Right atrium auricular region (tissue), 2 donors: ENCODE measurements at regions not wholly inside any gene's neighbourhood (a gene's known extent, or its start where the extent isn't known, plus 50 kb on each side); places are given as distances from the start of the nearest gene placed in this dataset.

ENCODE experiments used
- DNase-seq: peaks from one replicate; pipeline ENCODE4 v3.0.0-alpha.2; 2019; ENCODE audit warnings: low spot score
- H3K27ac ChIP-seq, 2 donors: fragments of 200-600 bp; sonication (generic); 1 replicate in 1 of 2; 2 replicates in 1 of 2; pipeline ENCODE4 v1.5.1; 2016 to 2019
- H3K27me3 ChIP-seq, 2 donors: fragments of 200-600 bp; sonication (generic); one replicate each; pipeline versions ENCODE4 v1.5.1 to v1.6.0; 2017 to 2019
- H3K36me3 ChIP-seq: fragments of 200-600 bp; sonication (generic); one replicate; pipeline ENCODE4 v1.5.1; 2016
- H3K4me1 ChIP-seq, 2 donors: fragments of 200-600 bp; sonication (generic); one replicate each; pipeline versions ENCODE4 v1.5.1 to v1.6.0; 2017 to 2019
- H3K4me3 ChIP-seq, 2 donors: fragments of 200-600 bp; sonication (generic); 1 replicate in 1 of 2; 2 replicates in 1 of 2; pipeline ENCODE4 v1.5.1; 2017 to 2019; ENCODE audit warnings: mild to moderate bottlenecking in 1 of 2, moderate library complexity in 1 of 2
- H3K9me3 ChIP-seq, 2 donors: fragments of 200-600 bp; sonication (generic); one replicate each; pipeline ENCODE4 v1.5.1; 2019
- TF ChIP-seq, protein P1 (sequence below), 2 donors: fragments of 200-600 bp; sonication (generic); IDR thresholded peaks; one replicate each; pipeline ENCODE4 v1.5.1; 2019; ENCODE audit warnings: antibody characterized with exemption in 2 of 2

DNA sequence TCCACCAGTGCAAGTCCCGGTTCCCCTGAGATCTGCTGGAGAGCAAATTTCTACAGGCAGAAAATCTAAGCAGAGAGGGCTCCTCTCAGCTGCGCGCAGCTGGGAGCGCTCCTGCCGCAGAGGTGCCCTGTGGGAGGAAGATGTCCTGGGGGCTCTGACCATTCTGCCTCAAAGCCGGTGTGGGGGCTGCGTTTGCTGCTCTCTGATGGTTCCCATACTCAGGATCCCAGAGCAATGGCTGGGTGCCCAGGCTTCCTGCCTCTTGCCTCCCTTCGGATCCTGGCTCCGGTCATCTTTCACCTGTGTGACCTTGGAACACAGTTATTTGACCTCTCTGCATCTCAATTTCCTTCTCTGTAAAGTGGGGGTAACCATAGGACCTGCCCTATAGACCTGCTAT, 434.2 kb downstream of the ZNF521 start:
- H3K4me3 ChIP-seq = no peak overlapping the region
- TF ChIP-seq, protein P1, sequence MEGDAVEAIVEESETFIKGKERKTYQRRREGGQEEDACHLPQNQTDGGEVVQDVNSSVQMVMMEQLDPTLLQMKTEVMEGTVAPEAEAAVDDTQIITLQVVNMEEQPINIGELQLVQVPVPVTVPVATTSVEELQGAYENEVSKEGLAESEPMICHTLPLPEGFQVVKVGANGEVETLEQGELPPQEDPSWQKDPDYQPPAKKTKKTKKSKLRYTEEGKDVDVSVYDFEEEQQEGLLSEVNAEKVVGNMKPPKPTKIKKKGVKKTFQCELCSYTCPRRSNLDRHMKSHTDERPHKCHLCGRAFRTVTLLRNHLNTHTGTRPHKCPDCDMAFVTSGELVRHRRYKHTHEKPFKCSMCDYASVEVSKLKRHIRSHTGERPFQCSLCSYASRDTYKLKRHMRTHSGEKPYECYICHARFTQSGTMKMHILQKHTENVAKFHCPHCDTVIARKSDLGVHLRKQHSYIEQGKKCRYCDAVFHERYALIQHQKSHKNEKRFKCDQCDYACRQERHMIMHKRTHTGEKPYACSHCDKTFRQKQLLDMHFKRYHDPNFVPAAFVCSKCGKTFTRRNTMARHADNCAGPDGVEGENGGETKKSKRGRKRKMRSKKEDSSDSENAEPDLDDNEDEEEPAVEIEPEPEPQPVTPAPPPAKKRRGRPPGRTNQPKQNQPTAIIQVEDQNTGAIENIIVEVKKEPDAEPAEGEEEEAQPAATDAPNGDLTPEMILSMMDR (IDR thresholded peaks at IDR 0.05) = no peak
- H3K9me3 ChIP-seq = no peaks in the 10 kb centered on the region
- peaks cover 0 to 17% of the 10 kb centered on the region in 2 donors for H3K4me1 ChIP-seq
- no peak for DNase-seq
- no peaks in the 10 kb centered on the region for H3K27me3 ChIP-seq
- no peaks in the 10 kb centered on the region for H3K36me3 ChIP-seq
- H3K27ac ChIP-seq = no peak overlapping the region

- H3K27me3 ChIP-seq = no peaks in the 10 kb centered on the region
- DNase-seq = no peak
- H3K4me1 ChIP-seq = peaks cover 0 to 17% of the 10 kb centered on the region in 2 donors
- TF ChIP-seq, protein P1 (IDR thresholded peaks at IDR 0.05) = no peak
- no peak overlapping the region for H3K4me3 ChIP-seq
- H3K27ac ChIP-seq = no peak overlapping the region
- no peaks in the 10 kb centered on the region for H3K36me3 ChIP-seq
- no peaks in the 10 kb centered on the region for H3K9me3 ChIP-seq
Observed at GRCh38 chr18:24918257-24918656, 433.7 kb downstream of the ZNF521 start.

DNA sequence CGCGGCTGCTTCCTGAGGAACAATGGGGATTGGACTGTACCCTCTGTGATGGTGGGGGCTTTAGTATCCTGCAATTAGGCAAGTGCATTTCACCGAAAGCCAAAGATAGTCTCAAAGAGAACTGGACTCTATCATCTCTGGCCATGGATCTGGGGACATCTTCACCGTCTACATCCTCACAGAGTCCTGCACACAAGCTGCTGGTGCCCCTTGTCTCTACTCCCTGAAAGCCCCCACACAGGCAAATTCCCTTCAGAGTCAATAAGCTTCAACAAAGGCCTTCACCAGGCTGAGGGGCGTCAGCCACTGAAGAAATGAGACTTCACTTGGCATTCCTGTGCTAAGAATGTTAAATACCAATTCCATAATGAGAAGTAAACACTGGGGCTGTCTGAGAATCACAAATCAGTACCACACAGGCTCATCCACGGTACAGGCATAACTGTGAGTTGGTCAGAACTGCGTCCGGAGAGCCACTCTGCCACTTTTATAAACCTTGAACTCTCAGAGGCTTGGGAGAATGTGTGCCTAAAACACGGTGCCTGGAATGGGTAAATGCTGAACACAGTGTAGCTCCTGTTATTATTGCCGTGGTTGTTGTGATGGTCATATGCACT, 432.7 kb downstream of the ZNF521 start:
- DNase-seq = no peak
- Histone ChIP-seq H3K4me3 (no peak overlapping the region), H3K27me3 (no peaks in the 10 kb centered on the region), H3K9me3 (no peaks in the 10 kb centered on the region), H3K36me3 (no peaks in the 10 kb centered on the region), H3K27ac (no peak overlapping the region), H3K4me1 (peaks cover 0 to 9% of the 10 kb centered on the region in 2 donors)
- TF ChIP-seq, protein P1 (IDR thresholded peaks at IDR 0.05) = no peak

DNA sequence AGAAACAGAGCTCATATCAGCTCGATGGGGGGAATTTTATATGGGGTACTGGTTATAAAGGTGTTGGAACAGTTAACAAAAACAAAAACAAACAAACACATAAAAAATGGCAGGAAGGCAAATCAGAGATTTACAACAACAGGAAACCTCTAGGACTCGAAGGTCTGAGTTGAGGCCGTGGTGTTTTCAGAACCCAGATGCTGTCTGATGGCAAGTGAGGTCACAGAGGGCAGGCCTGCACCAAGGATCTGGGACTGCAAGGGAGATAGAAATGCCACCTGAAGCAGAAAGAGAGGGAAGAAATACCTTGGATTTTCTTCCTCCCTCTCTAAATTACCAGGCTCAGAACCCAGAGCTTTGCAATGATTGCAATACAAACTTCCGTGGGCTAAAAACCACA, 429.5 kb downstream of the ZNF521 start:
- no peak overlapping the region for H3K27ac ChIP-seq
- TF ChIP-seq, protein P1 (IDR thresholded peaks at IDR 0.05) = no peak
- no peaks in the 10 kb centered on the region for H3K36me3 ChIP-seq
- peaks cover 0 to 9% of the 10 kb centered on the region in 2 donors for H3K4me1 ChIP-seq
- H3K4me3 ChIP-seq = no peak overlapping the region
- H3K9me3 ChIP-seq = no peaks in the 10 kb centered on the region
- no peaks in the 10 kb centered on the region for H3K27me3 ChIP-seq
- no peak for DNase-seq

- no peaks in the 10 kb centered on the region for H3K27me3 ChIP-seq
- TF ChIP-seq, protein P1 (IDR thresholded peaks at IDR 0.05) = no peak
- peaks cover 0 to 5% of the 10 kb centered on the region in 2 donors for H3K4me1 ChIP-seq
- no peaks in the 10 kb centered on the region for H3K9me3 ChIP-seq
- H3K36me3 ChIP-seq = no peaks in the 10 kb centered on the region
- DNase-seq = no peak
- no peak overlapping the region for H3K4me3 ChIP-seq
- H3K27ac ChIP-seq = no peak overlapping the region
Observed at GRCh38 chr18:24923138-24923537, 428.8 kb downstream of the ZNF521 start.
